Mammary epithelial cell (primary cell): ENCODE measurements at regions not wholly inside any gene's neighbourhood (a gene's known extent, or its start where the extent isn't known, plus 50 kb on each side); places are given as distances from the start of the nearest gene placed in this dataset.

Experiments used
- CTCF ChIP-seq, 2 donors: IDR thresholded peaks in 1 of 2; conservative IDR thresholded peaks in 1 of 2; 2 replicates each; pipeline ENCODE4 v1.5.1; 2011 to 2012; ENCODE audit warnings: inconsistent platforms in 2 of 2, low read length in 2 of 2, mild to moderate bottlenecking in 2 of 2, control low read depth in 1 of 2, low read depth in 1 of 2; ENCODE audit not compliant: insufficient read depth in 1 of 2; ENCODE audit errors: extremely low read depth in 1 of 2
- EZH2 ChIP-seq: IDR thresholded peaks from 2 replicates; pipeline ENCODE4 v1.6.1; 2012; ENCODE audit warnings: low read length, inconsistent platforms, borderline replicate concordance

DNA sequence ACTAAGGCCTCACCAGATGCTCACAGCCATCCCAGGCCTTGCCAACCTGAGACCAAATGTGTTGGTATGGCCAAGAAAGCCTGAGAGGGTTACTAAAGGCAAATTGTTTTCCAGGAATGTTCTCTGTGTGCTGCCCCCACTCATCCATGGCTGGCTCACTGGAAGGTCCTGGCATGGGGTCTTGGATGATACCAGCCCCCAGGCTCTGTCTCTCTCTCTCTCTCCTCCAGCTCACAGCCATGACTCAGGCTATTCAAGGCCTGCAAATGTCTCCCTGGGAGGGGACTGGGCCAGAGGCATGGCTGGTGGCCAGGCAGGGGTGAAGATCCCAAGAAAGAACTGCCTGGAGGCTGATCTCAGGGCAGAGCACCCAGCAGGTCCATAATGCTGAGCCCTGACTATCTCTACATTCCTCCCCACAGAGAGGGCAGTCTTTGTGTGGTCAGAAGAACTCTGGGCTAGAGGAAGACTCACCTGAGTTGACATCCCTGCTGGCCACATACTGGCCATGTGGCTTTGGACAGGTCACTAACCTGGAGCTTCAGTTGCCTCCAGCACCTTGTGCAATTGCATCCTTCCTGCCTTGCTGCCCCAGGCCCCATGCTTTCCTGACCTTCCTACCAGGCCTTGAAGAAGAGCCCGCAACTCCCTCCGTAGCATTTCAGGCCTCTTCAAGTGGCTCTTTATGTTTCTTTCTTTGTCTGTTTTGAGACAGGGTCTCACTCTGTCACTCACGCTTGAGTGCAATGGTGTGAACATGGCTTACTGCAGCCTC lies 150.4 kb downstream of the ZFP36L2 start:
- TF ChIP-seq CTCF (conservative IDR thresholded peaks at IDR 0.05 in 1 of 2, IDR thresholded peaks at IDR 0.05 in 1 of 2; ENCODE audit: extremely low read depth in 1 of 2, insufficient read depth in 1 of 2, low read depth in 1 of 2, low read length in 2 of 2) = no peak
- TF ChIP-seq EZH2 = no peak
